ENCODE measurements at regions not wholly inside any gene's neighbourhood (a gene's known extent, or its start where the extent isn't known, plus 50 kb on each side); places are given as distances from the start of the nearest gene placed in this dataset.
"Not testable (repeated sequence)": the region's sequence is repeated elsewhere in the genome, so short reads cannot be mapped to it uniquely, and the experiment has no call there.

DNA sequence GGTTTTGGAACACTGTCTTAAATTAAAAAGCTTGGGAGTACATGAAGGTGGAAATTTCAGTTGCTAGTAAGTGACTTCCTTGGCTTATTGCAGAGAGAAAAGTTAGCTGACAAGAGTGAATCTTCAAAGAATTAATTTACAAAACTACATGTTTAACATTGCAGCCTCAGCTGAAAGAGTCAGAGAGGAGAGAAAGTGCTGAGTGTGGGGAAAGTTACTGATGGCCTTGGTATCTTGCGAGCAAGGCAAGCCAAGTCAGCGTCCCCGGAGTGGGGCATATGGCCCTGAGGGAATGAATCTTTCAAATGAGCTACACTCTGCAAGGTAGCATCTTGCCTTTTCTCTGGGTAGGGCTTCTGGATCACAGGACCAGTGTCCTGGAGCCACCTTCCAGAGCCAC is 131.3 kb downstream of the LPIN1 start:
- no peak for DNase-seq

DNA sequence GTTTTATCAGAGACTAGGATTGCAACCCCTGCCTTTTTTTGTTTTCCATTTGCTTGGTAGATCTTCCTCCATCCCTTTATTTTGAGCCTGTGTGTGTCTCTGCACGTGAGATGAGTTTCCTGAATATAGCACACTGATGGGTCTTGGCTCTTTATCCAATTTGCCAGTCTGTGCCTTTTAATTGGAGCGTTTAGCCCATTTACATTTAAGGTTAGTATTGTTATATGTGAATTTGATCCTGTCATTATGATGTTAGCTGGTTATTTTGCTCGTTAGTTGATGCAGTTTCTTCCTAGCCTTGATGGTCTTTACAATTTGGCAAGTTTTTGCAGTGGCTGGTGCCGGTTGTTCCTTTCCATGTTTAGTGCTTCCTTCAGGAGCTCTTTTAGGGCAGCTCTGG is 138.8 kb downstream of the LPIN1 start:
- DNase-seq = not testable (repeated sequence)

GRCh38 chr2:11886899-11887298 is 140.5 kb downstream of the LPIN1 start:
- not testable (repeated sequence) for DNase-seq

GRCh38 chr2:11889101-11889850 is 142.8 kb downstream of the LPIN1 start:
- DNase-seq = no peak

- DNase-seq = no peak
Measured at GRCh38 chr2:11889854-11890253, 143.4 kb downstream of the LPIN1 start.

DNA sequence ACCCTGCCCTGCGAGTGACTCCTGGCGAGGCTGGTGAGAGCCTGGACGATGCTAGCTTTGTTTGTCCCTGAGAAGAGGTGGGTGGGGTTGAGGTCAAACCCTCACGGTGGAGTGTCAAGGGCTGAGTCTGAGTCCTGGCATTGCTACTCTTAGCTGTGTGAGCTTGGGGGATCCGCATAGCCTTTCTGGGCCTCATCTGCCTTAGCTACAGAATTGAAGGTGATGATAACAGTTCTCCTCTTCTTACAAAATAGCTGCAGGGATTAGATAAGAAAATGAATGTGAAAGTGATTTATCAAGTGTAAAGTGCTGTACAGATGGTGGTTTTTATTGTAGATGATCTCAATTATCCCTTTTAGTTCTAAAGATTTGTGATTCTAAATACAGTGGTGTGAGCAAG is 144.6 kb downstream of the LPIN1 start:
- DNase-seq = no peak

- no peak for DNase-seq
Measured at GRCh38 chr2:11891671-11892440, 145.4 kb downstream of the LPIN1 start.

DNA sequence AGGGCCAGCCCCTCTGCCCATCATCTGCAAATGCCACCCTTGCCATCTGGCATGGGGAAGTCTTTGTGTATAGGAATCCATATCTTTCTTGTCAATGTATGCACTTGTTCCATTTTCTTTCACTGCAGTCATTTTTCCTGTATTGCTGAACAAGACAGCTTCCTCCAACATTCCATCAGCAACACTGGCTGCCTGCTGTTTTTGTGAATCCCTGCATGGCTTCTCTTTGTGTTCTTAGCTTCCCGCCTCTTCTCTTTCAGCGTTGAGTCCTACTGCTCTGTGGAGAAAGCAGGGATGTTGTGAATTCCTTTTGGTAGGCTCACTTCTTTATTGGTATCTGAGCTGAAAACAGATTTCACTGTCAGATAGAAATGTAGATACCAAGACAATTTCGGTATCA is 150.0 kb downstream of the LPIN1 start:
- no peak for DNase-seq

DNA sequence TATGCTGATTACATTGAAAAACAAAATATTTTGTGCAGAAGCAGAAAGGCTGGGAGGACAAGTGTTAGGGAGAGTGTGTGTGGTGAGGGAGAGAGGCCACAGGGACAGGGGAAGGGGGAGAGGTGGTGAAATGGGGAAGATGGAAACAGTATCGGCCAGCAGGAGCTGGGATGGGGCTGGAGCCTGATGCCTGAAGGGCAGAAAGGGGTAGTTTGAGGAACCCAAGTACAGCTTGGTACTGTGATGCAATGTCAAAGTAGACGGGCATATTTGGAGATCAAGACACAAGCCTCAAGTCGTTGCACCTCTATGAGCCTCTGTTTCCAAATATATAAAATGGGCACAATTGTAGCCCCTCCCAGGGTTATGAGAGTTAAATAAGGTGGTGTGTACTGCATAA is 152.1 kb downstream of the LPIN1 start:
- no peak for DNase-seq

GRCh38 chr2:11899264-11899818 is 152.9 kb downstream of the LPIN1 start:
- DNase-seq = no peak

GRCh38 chr2:11900891-11901290 is 154.5 kb downstream of the LPIN1 start:
- DNase-seq = not testable (repeated sequence)

- DNase-seq = no peak
Measured at GRCh38 chr2:11901351-11902069, 155.1 kb downstream of the LPIN1 start.

- no peak for DNase-seq
Measured at GRCh38 chr2:11903085-11903606, 156.7 kb downstream of the LPIN1 start.

GRCh38 chr2:11904029-11904428 is 157.6 kb downstream of the LPIN1 start:
- DNase-seq = no peak

DNA sequence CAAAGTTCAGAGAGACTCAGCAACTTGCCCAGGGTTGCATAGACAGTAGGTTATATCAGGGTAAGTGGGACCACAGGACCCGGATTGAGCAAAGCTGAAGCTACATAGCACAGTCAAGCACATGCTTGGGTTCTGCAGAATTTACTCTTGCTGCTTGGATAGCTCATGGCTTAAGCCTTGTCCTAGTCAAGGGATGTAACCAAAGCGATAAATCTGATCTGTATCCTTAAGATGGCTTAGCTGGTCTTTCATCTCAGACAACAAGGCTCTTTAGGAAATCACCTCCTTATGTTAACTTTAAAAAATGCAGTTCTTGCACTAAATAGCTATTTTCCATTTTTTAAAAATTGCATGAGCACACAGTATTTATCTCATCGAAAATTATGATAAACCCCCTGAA is 158.5 kb downstream of the LPIN1 start:
- no peak for DNase-seq

DNA sequence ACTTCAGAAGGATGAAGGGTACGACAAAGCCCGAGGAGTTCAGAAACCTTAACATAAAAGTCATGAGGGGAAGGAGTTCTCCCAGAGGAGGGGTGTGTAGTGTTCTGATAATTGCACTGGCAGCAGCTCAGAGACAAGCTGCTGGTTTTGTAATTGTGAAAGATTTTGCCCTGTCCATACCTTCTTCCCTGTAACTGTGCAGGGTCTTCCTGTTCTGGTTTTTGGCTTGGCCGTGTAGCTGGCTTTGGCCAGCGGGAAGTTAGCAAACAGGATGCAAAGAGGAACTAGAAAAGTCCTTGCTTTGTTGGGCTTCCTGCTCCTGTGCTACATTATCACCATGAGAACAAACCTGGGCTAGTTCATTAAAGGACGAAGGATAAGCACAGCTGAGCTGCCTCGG is 160.8 kb downstream of the LPIN1 start:
- no peak for DNase-seq

GRCh38 chr2:11910971-11911370 is 164.5 kb downstream of the LPIN1 start:
- no peak for DNase-seq

GRCh38 chr2:11912980-11913379 is 166.5 kb downstream of the LPIN1 start:
- DNase-seq = no peak

DNA sequence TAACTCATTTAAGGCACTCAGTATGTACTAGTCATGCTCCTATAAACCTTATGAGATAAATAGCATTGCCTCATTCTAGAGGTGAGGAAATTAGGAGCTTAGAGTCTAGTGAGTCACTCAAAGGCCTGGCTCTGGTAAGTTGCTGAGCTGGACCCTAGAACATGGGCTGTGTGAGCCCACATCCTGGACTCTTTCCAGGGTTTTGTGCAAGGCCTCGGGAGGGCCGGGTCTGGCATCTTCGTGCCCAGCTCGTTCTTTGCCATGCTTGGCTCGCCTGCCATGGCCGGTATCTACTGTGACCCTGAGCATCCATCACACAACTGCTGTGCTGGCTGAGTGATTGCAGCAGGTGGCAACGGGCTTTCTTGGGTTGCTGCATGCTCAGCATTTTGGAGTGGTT is 168.0 kb downstream of the LPIN1 start:
- DNase-seq = no peak

DNA sequence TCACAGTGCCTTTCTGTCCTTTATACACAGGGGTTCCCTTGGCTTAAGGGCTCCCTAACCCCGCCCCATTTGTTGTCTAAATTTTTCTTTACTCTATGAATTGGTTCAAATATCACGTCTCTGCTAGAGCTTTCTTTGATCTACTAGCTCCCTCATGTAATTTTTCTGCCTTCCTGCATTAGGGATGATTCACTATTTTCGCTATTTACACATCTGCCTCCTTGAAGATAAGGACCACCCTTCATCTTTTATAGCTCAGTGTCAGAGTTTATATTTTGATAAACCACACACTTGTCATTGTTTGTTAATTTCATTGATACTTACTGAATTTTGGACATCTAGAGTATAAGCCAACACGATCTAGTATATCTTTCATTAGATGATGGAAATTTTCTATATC is 169.2 kb downstream of the LPIN1 start:
- no peak for DNase-seq

DNA sequence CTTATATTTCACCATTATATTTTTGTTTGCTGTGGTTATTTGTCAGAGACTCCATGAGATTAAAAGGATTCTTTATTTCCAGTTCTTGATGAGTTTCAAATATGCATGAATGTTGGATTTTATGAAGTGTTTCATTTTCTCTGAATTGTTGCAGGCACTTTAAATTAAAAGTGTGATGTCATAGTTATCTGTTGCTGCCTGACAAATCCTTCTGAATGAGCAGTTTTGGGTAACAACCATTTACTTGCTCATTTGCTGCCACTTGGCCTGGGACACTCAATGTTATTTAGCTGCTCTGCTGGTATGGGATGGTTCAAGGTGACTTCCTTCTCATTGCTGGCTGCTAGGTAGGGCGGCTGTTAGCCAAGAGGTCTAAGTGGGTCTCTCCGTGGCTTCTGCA is 173.5 kb downstream of the LPIN1 start:
- no peak for DNase-seq

DNA sequence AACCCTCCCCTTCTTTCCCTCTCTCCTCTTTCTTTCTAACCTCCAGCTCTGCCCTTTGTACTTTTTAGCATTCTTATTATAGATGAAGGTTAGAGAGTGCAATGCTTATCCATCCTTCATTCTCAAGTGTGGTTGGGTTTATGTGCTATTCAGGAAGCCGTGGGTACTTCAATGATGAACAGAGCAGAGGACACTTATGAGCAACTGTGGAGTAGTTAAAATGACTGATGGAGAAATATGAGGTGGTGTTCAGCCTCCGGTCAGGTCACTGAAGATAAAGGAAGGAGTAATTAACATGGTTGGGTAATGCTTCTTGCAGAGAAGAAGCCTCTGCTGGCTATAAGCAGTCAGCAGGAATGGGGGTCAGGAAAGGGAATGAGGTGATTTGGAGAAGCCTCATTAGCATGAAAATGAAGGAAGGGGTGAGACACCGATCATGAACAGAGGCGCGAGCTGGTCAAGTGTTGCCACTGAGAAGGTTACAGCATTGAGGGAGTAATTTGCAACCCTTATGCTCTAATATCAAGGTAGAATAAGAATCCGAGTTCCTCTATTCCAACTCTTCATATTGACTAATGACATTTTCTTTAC is 174.7 kb downstream of the LPIN1 start:
- DNase-seq = peak; percentile 25

DNA sequence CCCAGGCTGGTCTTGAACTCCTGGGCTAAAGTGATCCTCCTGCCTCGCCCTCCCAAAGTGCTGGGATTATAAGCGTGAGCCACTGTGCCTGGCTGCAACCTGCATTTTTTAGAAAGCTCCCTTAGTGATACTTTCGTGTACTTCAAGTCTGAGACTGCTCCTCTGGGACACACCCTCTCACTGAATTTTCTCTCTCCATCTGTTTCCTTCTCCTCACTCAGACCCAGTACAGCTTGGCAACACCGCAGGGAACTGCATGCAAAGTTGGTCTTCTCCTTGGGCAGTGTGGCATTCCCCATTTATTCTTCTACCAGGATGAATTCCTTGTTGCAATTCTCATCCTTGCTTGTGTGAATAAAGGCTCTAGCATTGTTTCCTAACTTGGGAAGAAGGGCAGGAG is 175.9 kb downstream of the LPIN1 start:
- no peak for DNase-seq

Measured in DMS79 (cell line).